K562 (cell line): ENCODE measurements at regions not wholly inside any gene's neighbourhood (a gene's known extent, or its start where the extent isn't known, plus 50 kb on each side); places are given as distances from the start of the nearest gene placed in this dataset.

ENCODE experiments used
- ATAC-seq: fragments of 200-7000 bp; cut with Tn5 transposase; 3 replicates; pipeline ENCODE4 v1.9.1; 2020; ENCODE audit warnings: moderate library complexity
- BruUV-seq: library from RNA; stranded (reverse); fragments of 400-500 nt; replicated peaks from 2 replicates; lab custom pipeline; 2021; lab: Mats Ljungman, UMichigan
- CTCF ChIA-PET: fragments of 300-600 bp; formaldehyde crosslinking; extraction: SDS; loops from one replicate; lab custom pipeline; 2021; ENCODE audit warnings: low intra/inter-chr PET ratio; lab: Yijun Ruan, JAX
- POLR2A ChIA-PET: fragments of 300-600, 350-650 bp; sonication (Branson Sonifier 250); formaldehyde crosslinking; extraction: SDS; loops from one replicate; lab custom pipeline; 2021; ENCODE audit warnings: antibody characterized with exemption, inconsistent platforms; lab: Yijun Ruan, JAX
- DNase-seq, 4 experiments: peaks; one replicate each; pipeline versions ENCODE4 v3.0.0 to v3.0.0-alpha.2; 2011 to 2018; ENCODE audit warnings: low spot score in 3 of 4, mixed read lengths in 3 of 4; ENCODE audit errors: extremely low read depth in 1 of 4
- FAIRE-seq: peaks from 2 replicates; lab custom pipeline; 2011; peaks lifted over from hg19 to GRCh38; lab: Jason Lieb, UNC
- H2AFZ ChIP-seq: 2 replicates; pipeline ENCODE4 v1.6.0; 2011; ENCODE audit warnings: low read depth, low read length, control low read depth, inconsistent platforms
- H3K27ac ChIP-seq: fragments of 200-600 bp; 3 replicates; pipeline ENCODE4 v1.8.0; 2011; ENCODE audit warnings: low read depth, mild to moderate bottlenecking, control low read depth, inconsistent platforms, low read length, moderate library complexity, mixed read lengths; ENCODE audit errors: extremely low read depth
- H3K27me3 ChIP-seq, 2 experiments: fragments of 300-600 bp in 1 of 2; 2 replicates in 1 of 2; 3 replicates in 1 of 2; pipeline versions ENCODE4 v1.6.0 to v1.8.0; 2011; ENCODE audit warnings: inconsistent platforms in 2 of 2, low read length in 2 of 2, mild to moderate bottlenecking in 1 of 2, mixed read lengths in 1 of 2, moderate library complexity in 1 of 2; ENCODE audit not compliant: control insufficient read depth in 2 of 2, insufficient read depth in 2 of 2
- H3K36me3 ChIP-seq: fragments of 300-600 bp; 3 replicates; pipeline ENCODE4 v1.8.0; 2011; ENCODE audit warnings: mild to moderate bottlenecking, low read length, inconsistent platforms; ENCODE audit not compliant: control insufficient read depth, insufficient read depth
- H3K4me1 ChIP-seq, 2 experiments: fragments of 200-600 bp in 1 of 2; replicated peaks in 1 of 2; 2 replicates in 1 of 2; 3 replicates in 1 of 2; pipeline versions ENCODE4 v1.5.1 to v1.8.0; 2011; ENCODE audit warnings: inconsistent platforms in 2 of 2, low read length in 2 of 2, mild to moderate bottlenecking in 1 of 2, mixed read lengths in 1 of 2, moderate library complexity in 1 of 2; ENCODE audit not compliant: control insufficient read depth in 2 of 2, insufficient read depth in 2 of 2
- H3K4me2 ChIP-seq: 2 replicates; pipeline ENCODE4 v1.6.1; 2011; ENCODE audit warnings: low read length, control low read depth, inconsistent platforms, mixed read lengths; ENCODE audit not compliant: insufficient read depth
- H3K4me3 ChIP-seq: fragments of 200-600 bp; sonication (generic), shearing (Covaris generic); 2 replicates; pipeline ENCODE4 v1.5.1; 2016; ENCODE audit warnings: control low read depth, inconsistent platforms
- H3K79me2 ChIP-seq: fragments of 200-600 bp; 3 replicates; pipeline ENCODE4 v1.8.0; 2011; ENCODE audit warnings: low read length, inconsistent platforms; ENCODE audit not compliant: control insufficient read depth, insufficient read depth
- H3K9ac ChIP-seq, 2 experiments: 2 replicates each; pipeline versions ENCODE4 v1.6.0 to v1.6.1; 2011; ENCODE audit warnings: low read depth in 2 of 2, low read length in 2 of 2, control low read depth in 1 of 2, inconsistent platforms in 1 of 2, mild to moderate bottlenecking in 1 of 2, mixed read lengths in 1 of 2; ENCODE audit not compliant: insufficient read depth in 1 of 2
- H3K9me1 ChIP-seq: one replicate; pipeline ENCODE4 v1.6.0; 2011; ENCODE audit warnings: inconsistent platforms, mild to moderate bottlenecking, low read length, moderate library complexity; ENCODE audit not compliant: control insufficient read depth, insufficient read depth
- H3K9me3 ChIP-seq: replicated peaks from 2 replicates; pipeline ENCODE4 v1.5.1; 2011; ENCODE audit warnings: low read depth, low read length, inconsistent platforms; ENCODE audit not compliant: control insufficient read depth, insufficient read depth
- H4K20me1 ChIP-seq: replicated peaks from 2 replicates; pipeline ENCODE4 v1.6.1; 2011; ENCODE audit warnings: low read length, inconsistent platforms, mixed read lengths; ENCODE audit not compliant: control insufficient read depth, insufficient read depth
- CTBP1 ChIP-seq: fragments of 450-650 bp; IDR thresholded peaks from 2 replicates; pipeline ENCODE4 v1.6.1; 2016; ENCODE audit warnings: borderline replicate concordance
- FOS ChIP-seq: IDR thresholded peaks from 3 replicates; pipeline ENCODE4 v1.6.1; 2011; ENCODE audit not compliant: insufficient read length; ENCODE audit errors: extremely low read depth
- MCM5 ChIP-seq: fragments of 450-650 bp; IDR thresholded peaks from 2 replicates; pipeline ENCODE4 v1.6.1; 2016; ENCODE audit warnings: low read depth
- MCM7 ChIP-seq, 2 experiments: fragments of 450-650 bp; IDR thresholded peaks; 2 replicates each; pipeline ENCODE4 v1.6.1; 2016 to 2018
- NBN ChIP-seq: fragments of 450-650 bp; IDR thresholded peaks from 2 replicates; pipeline ENCODE4 v1.6.1; 2016; ENCODE audit warnings: low read depth, mild to moderate bottlenecking
- RBFOX2 ChIP-seq: fragments of 200-400 bp; formaldehyde crosslinking; IDR thresholded peaks from 2 replicates; pipeline ENCODE4 v1.6.1; 2017; ENCODE audit warnings: low read depth, mild to moderate bottlenecking, low read length, moderate library complexity
- SAP30 ChIP-seq: fragments of 200-600 bp; sonication (generic); IDR thresholded peaks from 2 replicates; pipeline ENCODE4 v1.6.1; 2012; ENCODE audit warnings: borderline replicate concordance, low read depth, mild to moderate bottlenecking, moderate library complexity, low read length, control low read depth, inconsistent platforms; ENCODE audit not compliant: insufficient read depth, poor library complexity, severe bottlenecking
- ZNF347 ChIP-seq: fragments of 450-650 bp; formaldehyde crosslinking; IDR thresholded peaks from 2 replicates; pipeline ENCODE4 v1.4.0; 2020; ENCODE audit warnings: low read depth, mild to moderate bottlenecking, moderate library complexity
- ZNF609 ChIP-seq: sonication (generic); formaldehyde crosslinking; IDR thresholded peaks from 2 replicates; pipeline ENCODE4 v1.8.1; 2023; ENCODE audit warnings: missing genetic modification reagents, mild to moderate bottlenecking, borderline replicate concordance
- WGBS: fragments of 100-300 bp; shearing (Covaris generic); methylation state at CpG from one replicate; pipeline ENCODE4 v1.1.6; 2016; ENCODE audit warnings: low coverage, mixed read lengths; ENCODE audit not compliant: insufficient coverage; ENCODE audit errors: missing lambda C conversion rate; 5-methylcytosine and 5-hydroxymethylcytosine counted together
- in situ Hi-C: fragments of 300-500 bp; cut with MboI; formaldehyde crosslinking; loops from 4 replicates; pipeline ENCODE4 v1.15.0; 2018; ENCODE audit warnings: inconsistent platforms, mixed read lengths
- intact Hi-C: fragments of 100-400 bp; cut with micrococcal nuclease; formaldehyde crosslinking; loops from 2 replicates; pipeline ENCODE4 v1.14.2; 2022
- TF ChIP-seq, protein P1 (sequence below): fragments of 250-450 bp; sonication (Bioruptor Pico); IDR thresholded peaks from 2 replicates; pipeline ENCODE4 v1.4.0; 2020

- no peak overlapping the region for H2AFZ ChIP-seq
- H3K36me3 ChIP-seq: no peaks in the 10 kb centered on the region
- POLR2A ChIA-PET: no interaction called here
- H3K9ac ChIP-seq: no peak overlapping the region
- no peak overlapping the region for H3K27ac ChIP-seq
- no peaks in the 10 kb centered on the region for H3K79me2 ChIP-seq
- no peak overlapping the region for H3K4me3 ChIP-seq
- no peaks in the 10 kb centered on the region for H3K4me1 ChIP-seq
- no peaks in the 10 kb centered on the region; the same call in 1 of the 2 replicates for H3K9me3 ChIP-seq
- in situ Hi-C loops: no loop called here
- WGBS: 10% methylated on average over 3 of the region's 3 CpGs
- no TSS peak for BruUV-seq
- ATAC-seq: no peak
- H3K27me3 ChIP-seq: no peaks in the 10 kb centered on the region
- no peak overlapping the region for H3K4me2 ChIP-seq
- H3K9me1 ChIP-seq: no peaks in the 10 kb centered on the region
- CTCF ChIA-PET: no interaction called here
- DNase-seq: no peak
- no peak for FAIRE-seq
- intact Hi-C loops: no loop called here
- H4K20me1 ChIP-seq: no peaks in the 10 kb centered on the region
- TF ChIP-seq CTBP1 (no peak), SAP30 (no peak), FOS (no peak), ZNF609 (no peak), MCM5 (no peak), RBFOX2 (no peak), NBN (no peak), MCM7 (IDR thresholded peaks at IDR 0.05) (no peak), ZNF347 (CRISPR knock-in tag) (no peak)
- TF ChIP-seq, protein P1, sequence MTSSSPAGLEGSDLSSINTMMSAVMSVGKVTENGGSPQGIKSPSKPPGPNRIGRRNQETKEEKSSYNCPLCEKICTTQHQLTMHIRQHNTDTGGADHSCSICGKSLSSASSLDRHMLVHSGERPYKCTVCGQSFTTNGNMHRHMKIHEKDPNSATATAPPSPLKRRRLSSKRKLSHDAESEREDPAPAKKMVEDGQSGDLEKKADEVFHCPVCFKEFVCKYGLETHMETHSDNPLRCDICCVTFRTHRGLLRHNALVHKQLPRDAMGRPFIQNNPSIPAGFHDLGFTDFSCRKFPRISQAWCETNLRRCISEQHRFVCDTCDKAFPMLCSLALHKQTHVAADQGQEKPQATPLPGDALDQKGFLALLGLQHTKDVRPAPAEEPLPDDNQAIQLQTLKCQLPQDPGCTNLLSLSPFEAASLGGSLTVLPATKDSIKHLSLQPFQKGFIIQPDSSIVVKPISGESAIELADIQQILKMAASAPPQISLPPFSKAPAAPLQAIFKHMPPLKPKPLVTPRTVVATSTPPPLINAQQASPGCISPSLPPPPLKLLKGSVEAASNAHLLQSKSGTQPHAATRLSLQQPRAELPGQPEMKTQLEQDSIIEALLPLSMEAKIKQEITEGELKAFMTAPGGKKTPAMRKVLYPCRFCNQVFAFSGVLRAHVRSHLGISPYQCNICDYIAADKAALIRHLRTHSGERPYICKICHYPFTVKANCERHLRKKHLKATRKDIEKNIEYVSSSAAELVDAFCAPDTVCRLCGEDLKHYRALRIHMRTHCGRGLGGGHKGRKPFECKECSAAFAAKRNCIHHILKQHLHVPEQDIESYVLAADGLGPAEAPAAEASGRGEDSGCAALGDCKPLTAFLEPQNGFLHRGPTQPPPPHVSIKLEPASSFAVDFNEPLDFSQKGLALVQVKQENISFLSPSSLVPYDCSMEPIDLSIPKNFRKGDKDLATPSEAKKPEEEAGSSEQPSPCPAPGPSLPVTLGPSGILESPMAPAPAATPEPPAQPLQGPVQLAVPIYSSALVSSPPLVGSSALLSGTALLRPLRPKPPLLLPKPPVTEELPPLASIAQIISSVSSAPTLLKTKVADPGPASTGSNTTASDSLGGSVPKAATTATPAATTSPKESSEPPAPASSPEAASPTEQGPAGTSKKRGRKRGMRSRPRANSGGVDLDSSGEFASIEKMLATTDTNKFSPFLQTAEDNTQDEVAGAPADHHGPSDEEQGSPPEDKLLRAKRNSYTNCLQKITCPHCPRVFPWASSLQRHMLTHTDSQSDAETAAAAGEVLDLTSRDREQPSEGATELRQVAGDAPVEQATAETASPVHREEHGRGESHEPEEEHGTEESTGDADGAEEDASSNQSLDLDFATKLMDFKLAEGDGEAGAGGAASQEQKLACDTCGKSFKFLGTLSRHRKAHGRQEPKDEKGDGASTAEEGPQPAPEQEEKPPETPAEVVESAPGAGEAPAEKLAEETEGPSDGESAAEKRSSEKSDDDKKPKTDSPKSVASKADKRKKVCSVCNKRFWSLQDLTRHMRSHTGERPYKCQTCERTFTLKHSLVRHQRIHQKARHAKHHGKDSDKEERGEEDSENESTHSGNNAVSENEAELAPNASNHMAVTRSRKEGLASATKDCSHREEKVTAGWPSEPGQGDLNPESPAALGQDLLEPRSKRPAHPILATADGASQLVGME (CRISPR knock-in tag): no peak
These were observed 1862.8 kb downstream of the EFNA5 start for GRCh38 chr5:105807951-105808350.
